ENCODE measurements at regions not wholly inside any gene's neighbourhood (a gene's known extent, or its start where the extent isn't known, plus 50 kb on each side); places are given as distances from the start of the nearest gene placed in this dataset.

DNA sequence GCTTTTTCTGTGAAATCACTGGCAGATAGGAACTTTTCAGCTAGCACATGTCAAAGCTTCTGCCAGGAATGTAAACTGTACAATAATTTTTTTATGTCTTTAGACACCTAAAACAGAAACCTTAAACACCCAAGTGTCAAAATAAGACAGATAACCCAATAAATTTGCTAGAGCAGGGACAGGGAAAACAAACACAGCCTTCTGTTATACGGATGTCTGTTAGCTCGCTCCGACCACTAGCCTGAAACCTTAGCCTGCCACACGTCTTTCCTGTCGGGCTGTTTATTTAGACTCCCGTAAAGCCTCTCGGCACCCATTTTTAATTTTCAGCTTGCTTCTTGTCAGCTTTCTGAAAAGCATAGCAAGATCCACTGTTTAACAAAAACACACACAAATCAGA lies 355.4 kb upstream of the SLC24A2 start:
- TF ChIP-seq, protein P1, sequence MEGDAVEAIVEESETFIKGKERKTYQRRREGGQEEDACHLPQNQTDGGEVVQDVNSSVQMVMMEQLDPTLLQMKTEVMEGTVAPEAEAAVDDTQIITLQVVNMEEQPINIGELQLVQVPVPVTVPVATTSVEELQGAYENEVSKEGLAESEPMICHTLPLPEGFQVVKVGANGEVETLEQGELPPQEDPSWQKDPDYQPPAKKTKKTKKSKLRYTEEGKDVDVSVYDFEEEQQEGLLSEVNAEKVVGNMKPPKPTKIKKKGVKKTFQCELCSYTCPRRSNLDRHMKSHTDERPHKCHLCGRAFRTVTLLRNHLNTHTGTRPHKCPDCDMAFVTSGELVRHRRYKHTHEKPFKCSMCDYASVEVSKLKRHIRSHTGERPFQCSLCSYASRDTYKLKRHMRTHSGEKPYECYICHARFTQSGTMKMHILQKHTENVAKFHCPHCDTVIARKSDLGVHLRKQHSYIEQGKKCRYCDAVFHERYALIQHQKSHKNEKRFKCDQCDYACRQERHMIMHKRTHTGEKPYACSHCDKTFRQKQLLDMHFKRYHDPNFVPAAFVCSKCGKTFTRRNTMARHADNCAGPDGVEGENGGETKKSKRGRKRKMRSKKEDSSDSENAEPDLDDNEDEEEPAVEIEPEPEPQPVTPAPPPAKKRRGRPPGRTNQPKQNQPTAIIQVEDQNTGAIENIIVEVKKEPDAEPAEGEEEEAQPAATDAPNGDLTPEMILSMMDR (IDR thresholded peaks at IDR 0.05): no peak
- no peak for TF ChIP-seq EZH2phosphoT487 (IDR thresholded peaks at IDR 0.05)

Measured in neural progenitor cell (in vitro differentiated cells).